ENCODE measurements at regions not wholly inside any gene's neighbourhood (a gene's known extent, or its start where the extent isn't known, plus 50 kb on each side); places are given as distances from the start of the nearest gene placed in this dataset.

DNA sequence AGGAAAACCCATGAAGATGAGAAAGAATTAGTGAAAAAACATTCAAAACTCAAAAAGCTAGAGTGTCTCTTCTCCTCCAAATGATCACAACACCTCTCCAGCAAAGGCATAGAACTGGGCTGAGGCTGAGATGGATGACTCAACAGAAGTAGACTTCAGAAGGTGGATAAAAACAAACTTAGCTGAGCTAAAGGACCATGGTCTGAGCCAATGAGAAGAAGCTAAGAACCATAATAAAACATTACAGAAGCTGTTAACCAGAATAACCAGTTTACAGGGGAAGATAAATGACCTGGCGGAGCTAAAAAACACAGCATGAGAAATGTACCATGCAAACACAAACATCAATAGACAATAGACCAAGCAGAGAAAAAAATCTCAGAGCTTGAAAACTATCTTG is 904.1 kb upstream of the MANEA start:
- TF ChIP-seq, protein P1, sequence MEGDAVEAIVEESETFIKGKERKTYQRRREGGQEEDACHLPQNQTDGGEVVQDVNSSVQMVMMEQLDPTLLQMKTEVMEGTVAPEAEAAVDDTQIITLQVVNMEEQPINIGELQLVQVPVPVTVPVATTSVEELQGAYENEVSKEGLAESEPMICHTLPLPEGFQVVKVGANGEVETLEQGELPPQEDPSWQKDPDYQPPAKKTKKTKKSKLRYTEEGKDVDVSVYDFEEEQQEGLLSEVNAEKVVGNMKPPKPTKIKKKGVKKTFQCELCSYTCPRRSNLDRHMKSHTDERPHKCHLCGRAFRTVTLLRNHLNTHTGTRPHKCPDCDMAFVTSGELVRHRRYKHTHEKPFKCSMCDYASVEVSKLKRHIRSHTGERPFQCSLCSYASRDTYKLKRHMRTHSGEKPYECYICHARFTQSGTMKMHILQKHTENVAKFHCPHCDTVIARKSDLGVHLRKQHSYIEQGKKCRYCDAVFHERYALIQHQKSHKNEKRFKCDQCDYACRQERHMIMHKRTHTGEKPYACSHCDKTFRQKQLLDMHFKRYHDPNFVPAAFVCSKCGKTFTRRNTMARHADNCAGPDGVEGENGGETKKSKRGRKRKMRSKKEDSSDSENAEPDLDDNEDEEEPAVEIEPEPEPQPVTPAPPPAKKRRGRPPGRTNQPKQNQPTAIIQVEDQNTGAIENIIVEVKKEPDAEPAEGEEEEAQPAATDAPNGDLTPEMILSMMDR (IDR thresholded peaks at IDR 0.05) = no peak
- TF ChIP-seq EZH2phosphoT487 (IDR thresholded peaks at IDR 0.05) (no peak), EZH2 (IDR thresholded peaks at IDR 0.05) (no peak)

Data from neural progenitor cell (in vitro differentiated cells).